Fibroblast of lung (primary cell): ENCODE measurements at regions not wholly inside any gene's neighbourhood (a gene's known extent, or its start where the extent isn't known, plus 50 kb on each side); places are given as distances from the start of the nearest gene placed in this dataset.

Experiments
- DNase-seq, 2 donors: peaks; one replicate each; pipeline versions ENCODE4 v3.0.0 to v3.0.0-alpha.2; 2010; ENCODE audit warnings: low read depth in 2 of 2
- H2AFZ ChIP-seq: 2 replicates; pipeline ENCODE4 v1.5.1; 2012; ENCODE audit warnings: low read length, control low read depth, inconsistent platforms
- H3K27ac ChIP-seq: 2 replicates; pipeline ENCODE4 v1.5.1; 2011; ENCODE audit warnings: low read length, control low read depth; ENCODE audit not compliant: insufficient read depth
- H3K27me3 ChIP-seq: 2 replicates; pipeline ENCODE4 v1.5.1; 2011; ENCODE audit warnings: mild to moderate bottlenecking, low read length; ENCODE audit not compliant: control insufficient read depth, insufficient read depth
- H3K36me3 ChIP-seq: 2 replicates; pipeline ENCODE4 v1.5.1; 2011; ENCODE audit warnings: low read length; ENCODE audit not compliant: control insufficient read depth, insufficient read depth
- H3K4me1 ChIP-seq: 2 replicates; pipeline ENCODE4 v1.5.1; 2011; ENCODE audit warnings: low read length; ENCODE audit not compliant: control insufficient read depth, insufficient read depth; ENCODE audit errors: extremely low read depth
- H3K4me2 ChIP-seq: 2 replicates; pipeline ENCODE4 v1.5.1; 2011; ENCODE audit warnings: low read length, control low read depth; ENCODE audit not compliant: insufficient read depth; ENCODE audit errors: extremely low read depth
- H3K4me3 ChIP-seq, 4 experiments: fragments of 200-600 bp in 1 of 4; sonication (generic) in 1 of 4; replicated peaks in 1 of 4; 2 replicates each; pipeline ENCODE4 v1.5.1; 2011 to 2016; ENCODE audit warnings: low read length in 4 of 4, low read depth in 3 of 4, mild to moderate bottlenecking in 3 of 4, control low read depth in 2 of 4, inconsistent platforms in 1 of 4, mixed read lengths in 1 of 4; ENCODE audit not compliant: insufficient read depth in 1 of 4; ENCODE audit errors: control extremely low read depth in 1 of 4
- H3K79me2 ChIP-seq: 2 replicates; pipeline ENCODE4 v1.5.1; 2012; ENCODE audit warnings: mild to moderate bottlenecking, low read length, inconsistent platforms; ENCODE audit not compliant: control insufficient read depth, insufficient read depth
- H3K9ac ChIP-seq: 2 replicates; pipeline ENCODE4 v1.5.1; 2011; ENCODE audit warnings: mild to moderate bottlenecking, low read length, control low read depth; ENCODE audit not compliant: insufficient read depth
- H3K9me3 ChIP-seq: 2 replicates; pipeline ENCODE4 v1.5.1; 2012; ENCODE audit warnings: low read depth, low read length; ENCODE audit not compliant: control insufficient read depth, insufficient read depth
- H4K20me1 ChIP-seq: 2 replicates; pipeline ENCODE4 v1.5.1; 2011; ENCODE audit warnings: low read length; ENCODE audit not compliant: control insufficient read depth, insufficient read depth; ENCODE audit errors: extremely low read depth
- CTCF ChIP-seq, 2 donors: IDR thresholded peaks in 1 of 2; conservative IDR thresholded peaks in 1 of 2; 1 replicate in 1 of 2; 2 replicates in 1 of 2; pipeline ENCODE4 v1.5.1; 2011 to 2012; ENCODE audit warnings: low read length in 2 of 2, control low read depth in 1 of 2, inconsistent platforms in 1 of 2, low read depth in 1 of 2, mild to moderate bottlenecking in 1 of 2
- EZH2 ChIP-seq: IDR thresholded peaks from 2 replicates; pipeline ENCODE4 v1.5.1; 2012; ENCODE audit warnings: low read length, control low read depth, mild to moderate bottlenecking; ENCODE audit errors: missing control alignments

- Histone ChIP-seq H3K36me3 (no peaks in the 10 kb centered on the region), H3K9me3 (no peaks in the 10 kb centered on the region), H2AFZ (no peak overlapping the region), H3K4me3 (no peak overlapping the region), H3K4me2 (no peak overlapping the region), H3K9ac (no peak overlapping the region), H3K4me1 (no peaks in the 10 kb centered on the region), H3K27me3 (no peaks in the 10 kb centered on the region), H3K79me2 (no peaks in the 10 kb centered on the region), H4K20me1 (no peaks in the 10 kb centered on the region), H3K27ac (no peak overlapping the region)
- TF ChIP-seq CTCF (conservative IDR thresholded peaks at IDR 0.05 in 1 of 2, IDR thresholded peaks at IDR 0.05 in 1 of 2; ENCODE audit: low read depth in 1 of 2, low read length in 2 of 2) (no peak), EZH2 (no peak)
- no peak for DNase-seq
Observed at GRCh38 chr6:156131221-156131903, 645.8 kb upstream of the ARID1B start.

- Histone ChIP-seq H3K4me2 (no peak overlapping the region), H3K36me3 (no peaks in the 10 kb centered on the region), H3K27me3 (no peaks in the 10 kb centered on the region), H3K4me1 (no peaks in the 10 kb centered on the region), H3K4me3 (no peak overlapping the region), H2AFZ (no peak overlapping the region), H3K9ac (no peak overlapping the region), H3K79me2 (no peaks in the 10 kb centered on the region), H3K9me3 (no peaks in the 10 kb centered on the region), H3K27ac (no peak overlapping the region), H4K20me1 (no peaks in the 10 kb centered on the region)
- TF ChIP-seq CTCF (conservative IDR thresholded peaks at IDR 0.05 in 1 of 2, IDR thresholded peaks at IDR 0.05 in 1 of 2; ENCODE audit: low read depth in 1 of 2, low read length in 2 of 2) (no peak), EZH2 (no peak)
- DNase-seq: no peak
Observed at GRCh38 chr6:156126535-156126934, 650.6 kb upstream of the ARID1B start.

DNA sequence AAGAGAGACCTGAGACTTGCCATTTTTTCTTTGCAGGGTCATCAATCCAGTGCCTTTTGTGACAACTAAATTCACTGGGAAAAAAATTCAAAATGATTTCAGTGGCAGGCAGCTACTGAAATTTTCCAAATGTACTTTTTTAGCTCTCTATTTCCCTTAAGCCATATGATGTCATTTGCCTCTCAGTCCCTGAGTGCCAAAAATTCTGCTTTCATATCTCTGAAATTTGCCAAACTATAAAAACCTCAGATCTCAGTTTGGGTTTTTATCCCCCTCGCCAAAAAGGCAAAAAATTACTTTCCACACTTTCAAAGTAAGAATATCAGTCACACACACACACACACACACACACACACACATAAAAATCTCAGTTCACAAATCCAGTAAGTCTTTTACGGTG, 651.3 kb upstream of the ARID1B start:
- Histone ChIP-seq H3K79me2 (no peaks in the 10 kb centered on the region), H3K4me3 (no peak overlapping the region), H3K36me3 (no peaks in the 10 kb centered on the region), H3K4me1 (no peaks in the 10 kb centered on the region), H3K4me2 (no peak overlapping the region), H3K27ac (no peak overlapping the region), H4K20me1 (no peaks in the 10 kb centered on the region), H3K27me3 (no peaks in the 10 kb centered on the region), H3K9me3 (no peaks in the 10 kb centered on the region), H3K9ac (no peak overlapping the region), H2AFZ (no peak overlapping the region)
- DNase-seq: no peak
- TF ChIP-seq EZH2 (no peak), CTCF (conservative IDR thresholded peaks at IDR 0.05 in 1 of 2, IDR thresholded peaks at IDR 0.05 in 1 of 2; ENCODE audit: low read depth in 1 of 2, low read length in 2 of 2) (no peak)
